ENCODE measurements at regions not wholly inside any gene's neighbourhood (a gene's known extent, or its start where the extent isn't known, plus 50 kb on each side); places are given as distances from the start of the nearest gene placed in this dataset.

DNA sequence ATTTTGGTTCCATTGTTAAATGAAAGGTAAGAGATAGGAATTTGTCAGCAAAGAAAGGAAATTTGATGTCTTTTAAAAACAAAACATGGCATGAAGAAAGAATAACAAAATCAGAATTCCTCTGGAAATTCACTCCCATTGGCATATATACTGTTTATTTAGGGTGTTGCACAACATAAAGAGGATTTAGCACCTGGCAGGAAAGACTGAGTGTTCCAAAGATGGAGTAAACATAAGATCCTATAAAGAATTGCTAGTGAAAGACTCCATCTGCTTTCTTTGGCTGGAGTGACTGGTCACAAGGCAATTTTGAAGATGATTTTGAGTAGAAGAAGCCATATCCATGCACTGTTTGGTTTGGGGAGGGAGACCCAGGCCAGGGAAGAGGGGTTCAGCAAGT lies 62.4 kb downstream of the CD24 start:
- Histone ChIP-seq H3K4me2 (replicated peaks; ENCODE audit: low read depth, low read length, poor library complexity, severe bottlenecking) (no peak overlapping the region), H4K20me1 (ENCODE audit: control insufficient read depth, insufficient read depth, low read length, poor library complexity, severe bottlenecking) (no peaks in the 10 kb centered on the region), H3K27me3 (replicated peaks in 1 of 4; ENCODE audit: control extremely low read depth in 1 of 4, control insufficient read depth in 3 of 4, insufficient read depth in 4 of 4, low read length in 3 of 4) (no peaks in the 10 kb centered on the region), H3K4me1 (ENCODE audit: control insufficient read depth in 2 of 2, insufficient read depth in 2 of 2, low read length in 2 of 2) (no peaks in the 10 kb centered on the region), H3K27ac (ENCODE audit: low read length in 2 of 2) (no peak overlapping the region), H2AFZ (ENCODE audit: insufficient read depth, low read depth, low read length, poor library complexity, severe bottlenecking) (no peak overlapping the region), H3K36me3 (replicated peaks in 1 of 2; ENCODE audit: control extremely low read depth in 1 of 2, control insufficient read depth in 1 of 2, extremely low read depth in 1 of 2, insufficient read depth in 2 of 2, low read length in 1 of 2) (no peaks in the 10 kb centered on the region), H3K79me2 (ENCODE audit: control insufficient read depth, insufficient read depth, low read length) (no peaks in the 10 kb centered on the region), H3K4me3 (ENCODE audit: control extremely low read depth in 1 of 5, extremely low read depth in 1 of 5, insufficient read depth in 1 of 5, low read depth in 2 of 5, low read length in 4 of 5) (no peak overlapping the region), H3K9ac (ENCODE audit: low read length) (no peak overlapping the region), H3K9me3 (ENCODE audit: control extremely low read depth in 1 of 3, control insufficient read depth in 2 of 3, insufficient read depth in 1 of 3, low read length in 2 of 3) (peaks cover 0 to 5% (median 0%) of the 10 kb centered on the region in 3 donors)
- H3K4me3 Mint-ChIP-seq: no peak overlapping the region
- intact Hi-C loops (cut with micrococcal nuclease): no loop called here
- TF ChIP-seq CTCF (IDR thresholded peaks at IDR 0.05) (no peak), EZH2 (IDR thresholded peaks at IDR 0.05; ENCODE audit: borderline replicate concordance, insufficient read depth, low read depth, low read length, poor library complexity, severe bottlenecking) (no peak)
- no peaks in the 10 kb centered on the region for H3K9me3 Mint-ChIP-seq (ENCODE audit: insufficient read depth)
- ChIA-PET POLR2A (no interaction called here), CTCF (no interaction called here)
- DNase-seq (no peak), ATAC-seq (ENCODE audit: low read depth) (no peak)
- H3K4me1 Mint-ChIP-seq: no peaks in the 10 kb centered on the region
- no peaks in the 10 kb centered on the region for H3K27me3 Mint-ChIP-seq
- H3K27ac Mint-ChIP-seq: no peak overlapping the region

GRCh38 chr6:106910999-106911949 lies 63.3 kb downstream of the CD24 start:
- no peaks in the 10 kb centered on the region for H4K20me1 ChIP-seq (ENCODE audit: control insufficient read depth, insufficient read depth, low read length, poor library complexity, severe bottlenecking)
- 93% methylated on average over 5 of the region's 7 CpGs for WGBS (ENCODE audit: insufficient coverage)
- H3K4me2 ChIP-seq (replicated peaks; ENCODE audit: low read depth, low read length, poor library complexity, severe bottlenecking): no peak overlapping the region
- intact Hi-C loops (cut with micrococcal nuclease): no loop called here
- Mint-ChIP-seq H3K4me3 (no peak overlapping the region), H3K4me1 (no peaks in the 10 kb centered on the region), H3K27me3 (no peaks in the 10 kb centered on the region), H3K9me3 (ENCODE audit: insufficient read depth) (no peaks in the 10 kb centered on the region), H3K27ac (no peak overlapping the region)
- H3K9me3 ChIP-seq (ENCODE audit: control extremely low read depth in 1 of 3, control insufficient read depth in 2 of 3, insufficient read depth in 1 of 3, low read length in 2 of 3): peaks cover 0 to 5% (median 0%) of the 10 kb centered on the region in 3 donors
- ATAC-seq (ENCODE audit: low read depth) (no peak), DNase-seq (no peak)
- ChIA-PET POLR2A (no interaction called here), CTCF (no interaction called here)
- H3K9ac ChIP-seq (ENCODE audit: low read length): no peak overlapping the region
- H3K4me1 ChIP-seq (ENCODE audit: control insufficient read depth in 2 of 2, insufficient read depth in 2 of 2, low read length in 2 of 2): no peaks in the 10 kb centered on the region
- no peak for TF ChIP-seq CTCF (IDR thresholded peaks at IDR 0.05)
- TF ChIP-seq EZH2 (IDR thresholded peaks at IDR 0.05; ENCODE audit: borderline replicate concordance, insufficient read depth, low read depth, low read length, poor library complexity, severe bottlenecking): no peak
- no peaks in the 10 kb centered on the region for H3K27me3 ChIP-seq (replicated peaks in 1 of 4; ENCODE audit: control extremely low read depth in 1 of 4, control insufficient read depth in 3 of 4, insufficient read depth in 4 of 4, low read length in 3 of 4)
- no peaks in the 10 kb centered on the region for H3K79me2 ChIP-seq (ENCODE audit: control insufficient read depth, insufficient read depth, low read length)
- no peak overlapping the region for H3K27ac ChIP-seq (ENCODE audit: low read length in 2 of 2)
- H2AFZ ChIP-seq (ENCODE audit: insufficient read depth, low read depth, low read length, poor library complexity, severe bottlenecking): no peak overlapping the region
- no peak overlapping the region for H3K4me3 ChIP-seq (ENCODE audit: control extremely low read depth in 1 of 5, extremely low read depth in 1 of 5, insufficient read depth in 1 of 5, low read depth in 2 of 5, low read length in 4 of 5)
- no peaks in the 10 kb centered on the region for H3K36me3 ChIP-seq (replicated peaks in 1 of 2; ENCODE audit: control extremely low read depth in 1 of 2, control insufficient read depth in 1 of 2, extremely low read depth in 1 of 2, insufficient read depth in 2 of 2, low read length in 1 of 2)
